Fibroblast of peridontal ligament (primary cell): ENCODE measurements at regions not wholly inside any gene's neighbourhood (a gene's known extent, or its start where the extent isn't known, plus 50 kb on each side); places are given as distances from the start of the nearest gene placed in this dataset.
"Not testable (repeated sequence)": the region's sequence is repeated elsewhere in the genome, so short reads cannot be mapped to it uniquely, and the experiment has no call there.

Source experiments
- DNase-seq: peaks from one replicate; pipeline ENCODE4 v3.0.0-alpha.2; 2010; ENCODE audit errors: extremely low read depth

DNA sequence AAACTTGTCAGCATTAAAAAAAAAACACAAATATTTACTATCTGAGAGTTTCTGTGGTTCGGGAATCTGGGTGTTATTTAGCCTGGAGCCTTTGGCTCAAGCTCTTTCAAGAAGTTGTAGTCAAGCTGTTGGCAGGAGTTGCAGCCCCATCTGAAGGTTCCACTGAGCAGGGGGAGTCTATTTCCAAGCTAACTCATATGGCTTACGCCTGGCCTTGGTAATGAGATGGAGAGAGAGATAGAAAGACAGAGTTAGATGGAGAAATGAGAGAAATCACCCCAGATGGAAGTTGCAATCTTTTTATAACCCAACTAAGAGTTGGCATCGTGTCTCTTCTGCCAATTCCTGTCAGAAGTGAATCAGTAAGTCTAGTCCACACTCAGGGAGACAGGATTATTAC is 1075.2 kb upstream of the SEMA6A start:
- no peak for DNase-seq

- DNase-seq = no peak
Observed at GRCh38 chr5:117645400-117645799, 1070.8 kb upstream of the SEMA6A start.

- DNase-seq = no peak
Observed at GRCh38 chr5:117638581-117638980, 1064.0 kb upstream of the SEMA6A start.

- DNase-seq = no peak
Observed at GRCh38 chr5:117633093-117633492, 1058.5 kb upstream of the SEMA6A start.

DNA sequence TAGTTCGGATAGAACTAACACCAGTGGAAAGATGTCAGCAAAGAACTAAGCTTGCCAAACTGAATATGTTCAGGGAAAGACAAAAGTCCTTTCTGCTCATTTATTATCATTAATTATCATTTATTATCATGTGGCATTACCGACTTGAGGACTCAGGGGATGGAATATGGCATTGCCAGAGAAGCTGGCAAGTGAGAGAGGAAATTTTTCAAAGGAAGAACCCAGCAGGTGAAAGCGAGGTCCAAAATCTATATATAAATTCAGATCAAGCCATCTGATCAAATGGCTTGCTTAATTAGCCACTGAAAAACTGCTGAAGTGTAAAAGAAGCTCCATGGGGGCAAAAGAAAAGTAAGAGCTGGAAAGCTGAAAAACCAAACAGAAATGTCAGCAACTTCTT is 1049.6 kb upstream of the SEMA6A start:
- no peak for DNase-seq

DNA sequence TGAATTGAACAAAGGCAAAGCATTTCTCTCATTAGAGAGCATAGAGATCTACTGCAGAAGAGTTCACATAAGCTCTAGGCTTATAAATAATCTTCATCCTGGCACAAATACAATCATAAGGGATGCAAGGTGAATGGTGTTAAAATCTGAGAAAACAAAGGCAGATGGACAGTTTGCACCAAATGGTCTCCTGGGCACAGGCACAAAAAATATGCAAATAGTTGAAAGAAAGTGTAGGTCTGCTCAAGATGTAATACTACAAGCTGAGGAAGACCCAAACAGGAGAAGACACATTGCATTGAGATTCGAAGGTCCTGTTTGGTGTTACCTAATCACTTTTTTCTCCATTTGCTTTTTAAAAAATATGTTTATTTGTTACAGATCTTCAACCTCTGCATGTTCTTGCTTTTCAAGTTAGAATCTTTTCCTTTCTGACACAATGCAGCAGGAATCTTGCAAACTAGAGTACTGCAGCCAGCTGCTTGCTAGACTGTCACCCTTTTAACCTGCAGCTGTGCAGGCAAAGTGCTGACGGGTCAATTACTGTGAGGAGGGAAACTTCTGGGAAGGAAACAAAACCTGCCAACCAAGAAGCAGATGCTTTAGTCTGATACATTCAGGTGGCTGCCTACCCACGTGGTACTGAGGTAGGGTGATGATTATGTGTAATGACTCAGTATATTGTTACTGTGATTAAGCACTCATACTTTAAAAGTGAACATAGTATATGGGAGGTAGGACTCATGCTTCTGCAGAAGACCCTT is 1048.6 kb upstream of the SEMA6A start:
- DNase-seq = no peak

- no peak for DNase-seq
Observed at GRCh38 chr5:117621921-117622320, 1047.3 kb upstream of the SEMA6A start.

DNA sequence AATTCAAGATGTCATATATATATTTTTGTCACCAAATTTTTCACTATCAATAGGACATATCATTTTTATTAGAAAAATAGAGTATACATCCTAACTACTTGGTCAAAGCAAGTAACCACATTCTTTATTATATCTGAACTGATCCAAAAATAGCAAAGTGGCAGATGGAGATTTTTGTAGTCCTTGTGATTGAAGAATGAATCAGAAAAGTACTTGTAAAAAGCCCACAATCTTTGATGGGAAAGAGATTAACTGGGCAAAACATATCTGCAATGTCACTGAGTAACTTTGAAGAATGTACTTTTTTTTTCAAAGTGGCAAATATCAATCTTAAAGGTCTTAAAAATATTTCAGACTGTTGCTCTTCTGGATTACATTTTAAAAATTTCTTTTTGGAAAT is 1040.6 kb upstream of the SEMA6A start:
- no peak for DNase-seq

DNA sequence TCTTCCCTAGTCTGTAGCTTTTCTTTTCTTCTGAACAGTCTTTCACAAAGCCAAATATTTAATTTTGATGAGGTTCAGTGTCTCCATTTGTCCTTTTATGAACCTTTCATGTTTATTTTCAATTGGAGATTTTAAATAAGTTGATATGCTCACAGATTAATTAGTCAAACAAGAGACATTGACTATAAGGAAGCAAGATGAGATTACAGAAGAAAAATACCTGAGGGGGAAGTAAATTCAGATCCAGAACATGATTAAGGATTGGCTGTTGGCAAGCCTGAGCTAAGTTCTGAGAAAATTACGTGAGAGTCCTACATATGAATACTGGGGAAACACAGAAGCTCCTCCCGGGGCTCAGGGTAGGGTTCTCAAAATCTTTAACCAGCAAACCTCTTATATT is 1039.8 kb upstream of the SEMA6A start:
- no peak for DNase-seq

- no peak for DNase-seq
Observed at GRCh38 chr5:117604845-117605244, 1030.2 kb upstream of the SEMA6A start.

DNA sequence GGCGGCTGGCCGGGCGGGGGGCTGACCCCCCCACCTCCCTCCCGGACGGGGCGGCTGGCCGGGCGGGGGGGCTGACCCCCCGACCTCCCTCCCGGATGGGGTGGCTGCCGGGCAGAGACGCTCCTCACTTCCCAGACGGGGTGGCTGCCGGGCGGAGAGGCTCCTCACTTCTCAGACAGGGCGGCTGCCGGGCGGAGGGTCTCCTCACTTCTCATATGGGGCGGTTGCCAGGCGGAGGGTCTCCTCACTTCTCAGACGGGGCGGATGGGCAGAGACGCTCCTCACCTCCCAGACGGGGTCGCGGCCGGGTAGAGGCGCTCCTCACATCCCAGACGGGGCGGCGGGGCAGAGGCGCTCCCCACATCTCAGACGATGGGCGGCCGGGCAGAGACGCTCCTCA is 1025.2 kb upstream of the SEMA6A start:
- not testable (repeated sequence) for DNase-seq

- DNase-seq = peak; percentile 72
Observed at GRCh38 chr5:117594166-117594565, 1019.5 kb upstream of the SEMA6A start.

DNA sequence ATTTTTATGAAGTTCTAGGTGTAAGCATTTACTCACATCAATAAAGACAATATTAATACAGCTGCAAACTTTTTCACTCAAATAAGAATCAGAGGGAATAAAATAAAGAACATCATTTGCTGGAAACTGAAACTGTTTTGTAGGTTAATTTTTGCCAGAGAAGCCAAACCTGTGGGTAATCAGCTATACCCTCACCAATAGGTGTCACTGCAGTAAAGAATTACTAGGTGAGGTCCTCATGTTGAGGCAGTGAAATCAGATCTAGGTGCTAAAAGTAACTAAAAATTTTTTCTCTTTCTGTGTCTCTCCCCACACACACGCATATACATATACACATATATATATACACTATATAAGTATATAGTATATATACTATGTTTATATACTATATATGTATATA is 1016.3 kb upstream of the SEMA6A start:
- no peak for DNase-seq

GRCh38 chr5:117588611-117589010 is 1014.0 kb upstream of the SEMA6A start:
- no peak for DNase-seq

GRCh38 chr5:117587111-117587510 is 1012.5 kb upstream of the SEMA6A start:
- DNase-seq = no peak

GRCh38 chr5:117568622-117569021 is 994.0 kb upstream of the SEMA6A start:
- no peak for DNase-seq

- DNase-seq = no peak
Observed at GRCh38 chr5:117568126-117568525, 993.5 kb upstream of the SEMA6A start.

GRCh38 chr5:117562647-117563046 is 988.0 kb upstream of the SEMA6A start:
- no peak for DNase-seq

GRCh38 chr5:117561531-117561930 is 986.9 kb upstream of the SEMA6A start:
- no peak for DNase-seq

- DNase-seq = no peak
Observed at GRCh38 chr5:117559005-117559844, 984.6 kb upstream of the SEMA6A start.

GRCh38 chr5:117551236-117551635 is 976.6 kb upstream of the SEMA6A start:
- DNase-seq = no peak

DNA sequence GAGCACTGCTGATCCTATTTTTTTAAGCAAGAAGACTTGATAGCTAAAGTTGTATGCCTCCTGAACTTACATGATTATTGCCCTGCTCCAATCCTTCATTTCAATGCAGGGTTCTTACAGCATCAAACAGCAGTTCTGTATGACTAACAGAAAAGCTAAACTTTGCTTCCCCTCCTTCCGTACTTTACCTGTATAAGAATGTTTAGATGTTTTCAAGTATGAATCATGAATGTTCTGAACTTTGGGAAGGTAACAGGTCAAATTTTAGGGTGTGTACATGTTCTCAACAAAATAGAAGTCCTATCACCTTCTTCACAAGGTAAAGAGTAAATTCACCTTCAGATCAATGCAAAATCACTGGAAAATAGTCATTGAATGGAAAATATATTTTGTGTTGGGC is 972.6 kb upstream of the SEMA6A start:
- DNase-seq = no peak

- DNase-seq = no peak
Observed at GRCh38 chr5:117539692-117540091, 965.1 kb upstream of the SEMA6A start.
